Naive thymus-derived CD8-positive, alpha-beta T cell (primary cell): ENCODE measurements at regions not wholly inside any gene's neighbourhood (a gene's known extent, or its start where the extent isn't known, plus 50 kb on each side); places are given as distances from the start of the nearest gene placed in this dataset.
A peak's percentile ranks its signal among the peaks of the same experiment; 100 is the strongest.
"Not testable (repeated sequence)": the region's sequence is repeated elsewhere in the genome, so short reads cannot be mapped to it uniquely, and the experiment has no call there.

Experiments used
- ATAC-seq, 2 donors: fragments of 150-1000 bp; cut with Tn5 transposase in 1 of 2; sonication (Bioruptor Pico), chemical (Tn5 transposase) in 1 of 2; 1 replicate in 1 of 2; 2 replicates in 1 of 2; pipeline ENCODE4 v1.10.0; 2021; ENCODE audit warnings: mild to moderate bottlenecking in 2 of 2, moderate library complexity in 2 of 2
- POLR2A ChIA-PET: fragments of 350-600 bp; sonication (Branson Sonifier 250); formaldehyde crosslinking; loops from one replicate; lab custom pipeline; 2021; ENCODE audit warnings: antibody characterized with exemption; lab: Charles Lee
- DNase-seq, 10 donors: peaks; one replicate each; pipeline versions ENCODE4 v3.0.0 to v3.0.0-alpha.2; 2020 to 2022
- H3K27ac Mint-ChIP-seq, 10 donors: one replicate each; pipeline ENCODE4 v1.8.0; 2020 to 2022; ENCODE audit warnings: mild to moderate bottlenecking in 10 of 10, mixed read lengths in 10 of 10, moderate library complexity in 4 of 10, inconsistent platforms in 1 of 10
- H3K27me3 Mint-ChIP-seq, 5 donors: one replicate each; pipeline ENCODE4 v1.8.0; 2021 to 2022; ENCODE audit warnings: mixed read lengths in 5 of 5
- H3K36me3 Mint-ChIP-seq, 3 donors: one replicate each; pipeline ENCODE4 v1.8.0; 2020 to 2022; ENCODE audit warnings: mixed read lengths in 3 of 3, mild to moderate bottlenecking in 2 of 3, inconsistent platforms in 1 of 3
- H3K4me1 Mint-ChIP-seq, 4 donors: one replicate each; pipeline ENCODE4 v1.8.0; 2021 to 2022; ENCODE audit warnings: mixed read lengths in 4 of 4
- H3K4me3 Mint-ChIP-seq, 10 donors: one replicate each; pipeline ENCODE4 v1.8.0; 2020 to 2022; ENCODE audit warnings: mild to moderate bottlenecking in 10 of 10, mixed read lengths in 10 of 10, moderate library complexity in 6 of 10, inconsistent platforms in 1 of 10
- H3K9me3 Mint-ChIP-seq, 9 donors: one replicate each; pipeline ENCODE4 v1.8.0; 2020 to 2022; ENCODE audit warnings: mixed read lengths in 9 of 9, mild to moderate bottlenecking in 3 of 9, inconsistent platforms in 1 of 9, moderate library complexity in 1 of 9

GRCh38 chr1:238341395-238341794, 450.7 kb upstream of the ZP4 start:
- Mint-ChIP-seq H3K9me3 (peaks cover 5 to 45% (median 10%) of the 10 kb centered on the region in 9 donors), H3K4me1 (no peaks in the 10 kb centered on the region), H3K27ac (no peak overlapping the region), H3K27me3 (no peaks in the 10 kb centered on the region), H3K36me3 (peaks cover 0 to 3% (median 0%) of the 10 kb centered on the region in 3 donors), H3K4me3 (no peak overlapping the region)
- DNase-seq (no peak), ATAC-seq (no peak)
- POLR2A ChIA-PET = no interaction called here

DNA sequence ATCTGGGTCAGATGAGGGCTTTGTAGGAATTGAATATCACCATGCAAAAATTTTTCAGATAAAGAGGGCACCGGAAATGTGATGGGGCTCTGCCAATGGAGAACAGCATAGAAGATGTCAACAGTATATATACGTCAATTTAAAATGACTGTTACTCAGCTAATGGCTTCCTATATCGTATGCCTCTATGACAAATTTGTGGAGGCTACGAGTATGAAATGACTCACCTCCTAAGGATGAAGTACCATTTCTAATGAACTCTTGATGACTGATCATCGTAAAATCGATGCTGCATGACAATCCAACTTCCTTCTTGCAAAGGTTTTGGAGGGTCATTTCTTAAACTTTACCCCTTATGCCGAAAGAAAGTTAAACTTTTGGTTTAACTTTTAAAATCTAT, 450.3 kb upstream of the ZP4 start:
- POLR2A ChIA-PET = no interaction called here
- no peaks in the 10 kb centered on the region for H3K27me3 Mint-ChIP-seq

DNA sequence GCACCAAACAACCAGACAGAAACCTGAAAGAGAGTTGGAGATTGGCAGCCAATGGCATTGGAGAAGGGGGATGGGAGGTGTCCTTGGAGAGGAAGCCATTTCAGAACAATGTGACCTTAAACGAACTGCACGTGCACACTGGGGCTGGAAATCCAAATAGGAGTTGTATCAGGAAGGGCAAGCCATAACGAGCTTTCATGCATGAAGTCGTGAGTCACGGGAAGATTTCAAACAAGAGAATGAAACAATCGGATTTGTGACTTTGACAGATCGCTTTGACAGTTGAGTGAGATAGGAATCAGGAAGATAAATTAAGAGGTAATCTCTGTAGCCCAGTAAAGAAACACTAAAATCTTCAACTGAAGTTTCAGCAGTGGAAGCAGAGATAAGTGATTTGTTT, 445.8 kb upstream of the ZP4 start:
- Mint-ChIP-seq H3K4me1 (no peaks in the 10 kb centered on the region), H3K27ac (no peak overlapping the region), H3K4me3 (no peak overlapping the region), H3K27me3 (no peaks in the 10 kb centered on the region), H3K36me3 (peaks cover 0 to 3% (median 0%) of the 10 kb centered on the region in 3 donors), H3K9me3 (peaks cover 4 to 34% (median 10%) of the 10 kb centered on the region in 9 donors)
- POLR2A ChIA-PET = no interaction called here
- ATAC-seq (no peak), DNase-seq (no peak)

More for the DNA sequence above, 450.3 kb upstream of the ZP4 start:
- Mint-ChIP-seq H3K4me1 (no peaks in the 10 kb centered on the region), H3K9me3 (peaks cover 6 to 45% (median 9%) of the 10 kb centered on the region in 9 donors), H3K36me3 (peaks cover 0 to 3% (median 0%) of the 10 kb centered on the region in 3 donors), H3K4me3 (no peak overlapping the region), H3K27ac (no peak overlapping the region)
- DNase-seq = no peak
- ATAC-seq = no peak

DNA sequence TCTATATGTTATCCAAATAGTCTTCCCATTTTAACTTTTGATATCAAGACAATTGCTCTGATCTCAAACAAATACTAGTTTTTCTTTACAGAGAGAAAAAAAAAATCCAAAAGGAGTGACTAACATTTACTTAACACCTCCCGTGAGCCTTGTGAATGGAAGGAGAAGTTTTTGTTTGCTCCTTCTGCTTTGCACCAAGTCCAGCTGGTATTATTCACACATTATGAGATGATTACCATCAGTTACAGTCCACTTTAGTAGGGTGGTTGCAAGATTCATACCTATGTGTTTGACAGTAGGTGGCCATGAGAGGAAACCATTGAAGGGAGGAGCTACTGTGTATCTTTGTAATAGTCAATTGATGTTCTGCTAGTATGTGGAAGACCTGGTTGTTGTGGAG, 443.4 kb upstream of the ZP4 start:
- H3K36me3 Mint-ChIP-seq = peaks cover 0 to 3% (median 0%) of the 10 kb centered on the region in 3 donors
- ATAC-seq = no peak
- no peak for DNase-seq
- no peaks in the 10 kb centered on the region for H3K4me1 Mint-ChIP-seq
- no peaks in the 10 kb centered on the region for H3K27me3 Mint-ChIP-seq
- no peak overlapping the region for H3K4me3 Mint-ChIP-seq
- peaks cover 4 to 20% (median 9%) of the 10 kb centered on the region in 9 donors for H3K9me3 Mint-ChIP-seq
- H3K27ac Mint-ChIP-seq = no peak overlapping the region
- POLR2A ChIA-PET = no interaction called here

- no peaks in the 10 kb centered on the region for H3K36me3 Mint-ChIP-seq
- no peak for DNase-seq
- H3K9me3 Mint-ChIP-seq = peaks cover 0 to 17% (median 6%) of the 10 kb centered on the region in 9 donors
- no peaks in the 10 kb centered on the region for H3K4me1 Mint-ChIP-seq
- no peak overlapping the region for H3K4me3 Mint-ChIP-seq
- H3K27ac Mint-ChIP-seq = no peak overlapping the region
- H3K27me3 Mint-ChIP-seq = no peaks in the 10 kb centered on the region
- POLR2A ChIA-PET = no interaction called here
- no peak for ATAC-seq
These were observed 440.8 kb upstream of the ZP4 start for GRCh38 chr1:238331557-238331956.

GRCh38 chr1:238329671-238330070, 438.9 kb upstream of the ZP4 start:
- no peaks in the 10 kb centered on the region for H3K36me3 Mint-ChIP-seq
- POLR2A ChIA-PET = no interaction called here
- H3K4me3 Mint-ChIP-seq = no peak overlapping the region
- no peaks in the 10 kb centered on the region for H3K4me1 Mint-ChIP-seq
- H3K9me3 Mint-ChIP-seq = peaks cover 0 to 22% (median 13%) of the 10 kb centered on the region in 9 donors
- no peak for DNase-seq
- no peak for ATAC-seq
- H3K27ac Mint-ChIP-seq = no peak overlapping the region
- H3K27me3 Mint-ChIP-seq = no peaks in the 10 kb centered on the region

DNA sequence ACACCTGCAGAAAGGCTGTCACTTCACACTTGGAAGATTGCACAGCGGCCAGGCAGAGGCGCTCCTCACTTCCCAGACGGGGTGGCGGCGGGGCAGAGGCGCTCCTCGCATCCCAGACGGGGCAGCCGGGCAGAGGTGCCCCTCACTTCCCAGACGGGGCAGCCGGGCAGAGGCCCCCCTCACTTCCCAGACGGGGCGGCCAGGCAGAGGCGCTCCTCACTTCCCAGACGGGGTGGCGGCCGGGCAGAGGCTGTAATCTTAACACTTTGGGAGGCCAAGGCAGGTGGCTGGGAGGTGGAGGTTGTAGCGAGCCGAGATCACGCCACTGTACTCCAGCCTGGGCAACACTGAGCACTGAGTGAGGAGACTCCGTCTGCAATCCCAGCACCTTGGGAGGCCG, 436.3 kb upstream of the ZP4 start:
- not testable (repeated sequence) for H3K4me3 Mint-ChIP-seq, DNase-seq, ATAC-seq, H3K36me3 Mint-ChIP-seq, H3K27me3 Mint-ChIP-seq, H3K27ac Mint-ChIP-seq, H3K4me1 Mint-ChIP-seq
- H3K9me3 Mint-ChIP-seq = peaks cover 0 to 31% (median 14%) of the 10 kb centered on the region in 9 donors
- POLR2A ChIA-PET = interaction anchor here (0.7 kb wide), 1 partner anchor 855 kb away, joined by 3 read pairs; no protein-coding TSS in a partner anchor

- H3K4me3 Mint-ChIP-seq, H3K36me3 Mint-ChIP-seq, H3K4me1 Mint-ChIP-seq, ATAC-seq, H3K27ac Mint-ChIP-seq, DNase-seq, POLR2A ChIA-PET, H3K27me3 Mint-ChIP-seq: not testable (repeated sequence)
- peaks cover 0 to 31% (median 14%) of the 10 kb centered on the region in 9 donors for H3K9me3 Mint-ChIP-seq
These were observed 435.8 kb upstream of the ZP4 start for GRCh38 chr1:238326479-238326878.

GRCh38 chr1:238324211-238324864, 433.6 kb upstream of the ZP4 start:
- Mint-ChIP-seq H3K36me3 (peaks cover 0 to 4% (median 0%) of the 10 kb centered on the region in 3 donors), H3K9me3 (peaks cover 0 to 36% (median 15%) of the 10 kb centered on the region in 9 donors), H3K27me3 (no peaks in the 10 kb centered on the region), H3K27ac (no peak overlapping the region), H3K4me1 (no peaks in the 10 kb centered on the region), H3K4me3 (no peak overlapping the region)
- ATAC-seq = no peak
- no peak for DNase-seq
- POLR2A ChIA-PET = no interaction called here

DNA sequence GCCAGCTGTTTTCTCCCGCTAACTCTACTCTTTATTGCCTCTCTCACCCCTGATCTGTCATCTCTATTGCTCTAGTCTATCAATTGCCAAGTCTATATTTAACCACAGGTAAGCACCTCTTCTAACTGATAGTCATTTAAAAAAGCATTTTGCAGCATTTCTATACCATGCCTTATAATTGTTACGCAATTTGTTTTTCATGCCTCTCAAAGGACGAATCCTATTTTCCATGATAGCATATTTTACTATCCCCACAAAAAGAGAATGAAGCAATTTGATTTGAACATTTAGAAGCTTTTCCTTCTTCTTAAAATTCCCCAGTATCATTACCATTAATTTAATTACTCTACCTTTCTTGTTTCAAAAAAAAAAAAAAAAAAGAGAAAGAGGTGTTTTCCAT, 432.8 kb upstream of the ZP4 start:
- Mint-ChIP-seq H3K4me3 (no peak overlapping the region), H3K27ac (peak overlapping the region in 1 of 10 donors; percentile 1), H3K36me3 (peaks cover 0 to 4% (median 0%) of the 10 kb centered on the region in 3 donors), H3K4me1 (no peaks in the 10 kb centered on the region), H3K27me3 (no peaks in the 10 kb centered on the region), H3K9me3 (peaks cover 0 to 34% (median 15%) of the 10 kb centered on the region in 9 donors)
- ATAC-seq (no peak), DNase-seq (no peak)
- POLR2A ChIA-PET = no interaction called here

GRCh38 chr1:238319957-238320356, 429.2 kb upstream of the ZP4 start:
- Mint-ChIP-seq H3K4me1 (no peaks in the 10 kb centered on the region), H3K27ac (no peak overlapping the region), H3K27me3 (no peaks in the 10 kb centered on the region), H3K36me3 (peaks cover 0 to 4% (median 0%) of the 10 kb centered on the region in 3 donors), H3K4me3 (no peak overlapping the region), H3K9me3 (peaks cover 0 to 29% (median 3%) of the 10 kb centered on the region in 9 donors)
- POLR2A ChIA-PET = no interaction called here
- no peak for ATAC-seq
- DNase-seq = no peak

DNA sequence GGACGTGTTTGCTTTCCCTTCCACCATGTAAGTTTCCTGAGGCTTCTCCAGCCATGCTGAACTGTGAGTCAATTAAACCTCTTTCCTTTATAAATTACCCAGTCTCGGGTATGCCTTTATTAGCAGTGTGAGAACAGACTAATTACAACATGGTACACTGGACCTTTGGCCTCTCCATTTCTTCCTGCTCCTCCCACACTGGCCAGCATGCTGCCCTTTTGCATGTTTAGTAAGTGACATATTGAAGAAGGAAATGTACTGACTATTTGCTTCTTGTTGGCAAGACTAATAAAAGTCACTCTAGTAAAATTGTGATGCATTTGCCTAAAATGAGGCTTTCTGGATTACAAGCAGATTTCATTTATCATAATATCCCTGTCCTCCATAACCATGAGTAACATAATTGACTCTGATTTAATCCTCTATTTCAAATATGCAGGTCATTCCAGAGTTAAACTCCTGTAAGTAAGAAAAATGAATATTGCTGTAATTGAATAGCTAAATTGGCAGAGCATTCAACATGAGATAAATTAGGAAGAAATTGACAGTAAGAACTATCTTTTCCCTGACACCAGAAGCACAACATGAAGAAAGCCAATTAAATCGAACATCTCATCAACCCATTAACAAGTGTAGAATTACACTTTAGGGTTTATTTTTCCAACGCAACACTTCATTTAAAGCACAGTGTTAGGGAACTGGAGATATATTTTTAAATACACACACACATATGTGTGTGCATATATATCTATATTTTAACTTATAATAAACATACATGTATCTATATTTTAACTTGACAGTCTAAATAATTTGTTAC, 427.8 kb upstream of the ZP4 start:
- Mint-ChIP-seq H3K4me1 (no peaks in the 10 kb centered on the region), H3K4me3 (no peak overlapping the region), H3K9me3 (peaks cover 0 to 19% (median 2%) of the 10 kb centered on the region in 9 donors), H3K36me3 (peaks cover 0 to 4% (median 0%) of the 10 kb centered on the region in 3 donors), H3K27me3 (no peaks in the 10 kb centered on the region), H3K27ac (no peak overlapping the region)
- DNase-seq (no peak), ATAC-seq (no peak)
- POLR2A ChIA-PET = no interaction called here

DNA sequence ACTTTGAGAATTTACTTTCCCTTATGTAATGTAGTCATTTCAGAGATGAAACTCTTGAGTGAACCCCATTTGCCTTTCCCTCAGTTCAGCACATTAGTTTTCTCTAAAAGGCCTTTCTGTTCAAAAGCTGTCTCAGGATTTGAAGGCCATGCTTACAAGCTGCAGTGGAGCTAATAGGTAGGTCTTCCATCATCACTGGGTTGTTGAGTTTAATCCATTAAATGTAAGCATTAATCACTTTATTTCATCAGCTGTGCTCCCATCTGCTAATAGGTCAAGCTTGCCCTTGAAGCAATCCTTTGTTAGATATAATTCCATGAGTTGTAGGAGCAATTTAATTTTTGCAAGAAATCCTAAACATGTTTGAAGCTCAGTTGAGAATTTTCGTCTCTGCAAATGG, 422.2 kb upstream of the ZP4 start:
- DNase-seq = no peak
- Mint-ChIP-seq H3K36me3 (no peaks in the 10 kb centered on the region), H3K9me3 (peaks cover 0 to 10% (median 3%) of the 10 kb centered on the region in 9 donors), H3K4me1 (no peaks in the 10 kb centered on the region), H3K4me3 (no peak overlapping the region), H3K27me3 (peaks cover 0 to 4% (median 0%) of the 10 kb centered on the region in 5 donors), H3K27ac (no peak overlapping the region)
- ATAC-seq = no peak
- POLR2A ChIA-PET = no interaction called here
